Ecto neural progenitor cell (in vitro differentiated cells): ENCODE measurements at regions not wholly inside any gene's neighbourhood (a gene's known extent, or its start where the extent isn't known, plus 50 kb on each side); places are given as distances from the start of the nearest gene placed in this dataset.
"Not testable (repeated sequence)": the region's sequence is repeated elsewhere in the genome, so short reads cannot be mapped to it uniquely, and the experiment has no call there.

Experiments used
- DNase-seq: peaks from one replicate; pipeline ENCODE4 v3.0.0-alpha.2; 2018; ENCODE audit warnings: low spot score

GRCh38 chr3:191148131-191148530, 50.9 kb upstream of the OSTN start:
- DNase-seq = no peak

- no peak for DNase-seq
These were observed 55.8 kb upstream of the OSTN start for GRCh38 chr3:191143224-191143623.

- no peak for DNase-seq
These were observed 57.3 kb upstream of the OSTN start for GRCh38 chr3:191141728-191142127.

- DNase-seq = no peak
These were observed 59.3 kb upstream of the OSTN start for GRCh38 chr3:191139736-191140135.

GRCh38 chr3:191138937-191139336, 60.1 kb upstream of the OSTN start:
- DNase-seq = no peak

GRCh38 chr3:191137708-191138107, 61.3 kb upstream of the OSTN start:
- DNase-seq = no peak

GRCh38 chr3:191136347-191136746, 62.7 kb upstream of the OSTN start:
- DNase-seq = no peak

GRCh38 chr3:191135175-191135574, 63.9 kb upstream of the OSTN start:
- no peak for DNase-seq

- no peak for DNase-seq
These were observed 65.7 kb upstream of the OSTN start for GRCh38 chr3:191133359-191133758.

GRCh38 chr3:191131305-191131704, 67.7 kb upstream of the OSTN start:
- no peak for DNase-seq

GRCh38 chr3:191124891-191125290, 74.2 kb upstream of the OSTN start:
- DNase-seq = not testable (repeated sequence)

- no peak for DNase-seq
These were observed 75.1 kb upstream of the OSTN start for GRCh38 chr3:191123946-191124345.

- DNase-seq = no peak
These were observed 75.8 kb upstream of the OSTN start for GRCh38 chr3:191123231-191123630.

- no peak for DNase-seq
These were observed 78.4 kb upstream of the OSTN start for GRCh38 chr3:191120447-191121298.

GRCh38 chr3:191119415-191120295, 79.4 kb upstream of the OSTN start:
- DNase-seq = no peak

- DNase-seq = no peak
These were observed 87.3 kb upstream of the OSTN start for GRCh38 chr3:191111722-191112121.

- DNase-seq = no peak
These were observed 93.6 kb upstream of the OSTN start for GRCh38 chr3:191105418-191105817.

- no peak for DNase-seq
These were observed 98.5 kb upstream of the OSTN start for GRCh38 chr3:191100516-191100915.

GRCh38 chr3:191094057-191094845, 104.8 kb upstream of the OSTN start:
- no peak for DNase-seq

- no peak for DNase-seq
These were observed 111.7 kb upstream of the OSTN start for GRCh38 chr3:191087391-191087790.

- DNase-seq = no peak
These were observed 114.0 kb upstream of the OSTN start for GRCh38 chr3:191085091-191085490.

- DNase-seq = not testable (repeated sequence)
These were observed 120.1 kb upstream of the OSTN start for GRCh38 chr3:191078913-191079312.
